ENCODE measurements at regions not wholly inside any gene's neighbourhood (a gene's known extent, or its start where the extent isn't known, plus 50 kb on each side); places are given as distances from the start of the nearest gene placed in this dataset.

GRCh38 chr17:70407506-70407905 is 238.2 kb downstream of the KCNJ2 start:
- peak; percentile 71 for DNase-seq (ENCODE audit: low read depth)
- TF ChIP-seq, protein P1, sequence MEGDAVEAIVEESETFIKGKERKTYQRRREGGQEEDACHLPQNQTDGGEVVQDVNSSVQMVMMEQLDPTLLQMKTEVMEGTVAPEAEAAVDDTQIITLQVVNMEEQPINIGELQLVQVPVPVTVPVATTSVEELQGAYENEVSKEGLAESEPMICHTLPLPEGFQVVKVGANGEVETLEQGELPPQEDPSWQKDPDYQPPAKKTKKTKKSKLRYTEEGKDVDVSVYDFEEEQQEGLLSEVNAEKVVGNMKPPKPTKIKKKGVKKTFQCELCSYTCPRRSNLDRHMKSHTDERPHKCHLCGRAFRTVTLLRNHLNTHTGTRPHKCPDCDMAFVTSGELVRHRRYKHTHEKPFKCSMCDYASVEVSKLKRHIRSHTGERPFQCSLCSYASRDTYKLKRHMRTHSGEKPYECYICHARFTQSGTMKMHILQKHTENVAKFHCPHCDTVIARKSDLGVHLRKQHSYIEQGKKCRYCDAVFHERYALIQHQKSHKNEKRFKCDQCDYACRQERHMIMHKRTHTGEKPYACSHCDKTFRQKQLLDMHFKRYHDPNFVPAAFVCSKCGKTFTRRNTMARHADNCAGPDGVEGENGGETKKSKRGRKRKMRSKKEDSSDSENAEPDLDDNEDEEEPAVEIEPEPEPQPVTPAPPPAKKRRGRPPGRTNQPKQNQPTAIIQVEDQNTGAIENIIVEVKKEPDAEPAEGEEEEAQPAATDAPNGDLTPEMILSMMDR (conservative IDR thresholded peaks at IDR 0.05; ENCODE audit: low read depth, low read length) = no peak
- no peak overlapping the region for H3K4me3 ChIP-seq (ENCODE audit: low read depth, low read length)

DNA sequence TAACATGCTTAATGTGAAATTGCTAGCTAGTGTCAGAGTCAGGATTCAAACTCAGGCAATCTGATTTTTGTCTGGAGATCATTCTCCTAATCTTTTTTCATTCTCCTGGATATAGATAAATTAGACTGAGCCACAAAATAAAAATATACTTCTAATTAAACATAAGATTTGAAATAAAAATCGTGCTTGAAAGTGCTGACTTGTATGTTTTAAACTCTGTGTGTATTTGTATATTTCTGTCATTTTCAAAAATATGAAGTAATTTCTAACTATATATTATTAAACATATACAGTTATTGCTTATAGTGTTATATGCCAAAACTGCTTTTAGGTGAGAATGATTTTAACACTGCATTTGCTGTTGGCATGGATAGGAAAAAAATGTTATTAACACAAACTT is 239.4 kb downstream of the KCNJ2 start:
- no peak overlapping the region for H3K4me3 ChIP-seq (ENCODE audit: low read depth, low read length)
- DNase-seq (ENCODE audit: low read depth) = no peak
- TF ChIP-seq, protein P1 (conservative IDR thresholded peaks at IDR 0.05; ENCODE audit: low read depth, low read length) = no peak

DNA sequence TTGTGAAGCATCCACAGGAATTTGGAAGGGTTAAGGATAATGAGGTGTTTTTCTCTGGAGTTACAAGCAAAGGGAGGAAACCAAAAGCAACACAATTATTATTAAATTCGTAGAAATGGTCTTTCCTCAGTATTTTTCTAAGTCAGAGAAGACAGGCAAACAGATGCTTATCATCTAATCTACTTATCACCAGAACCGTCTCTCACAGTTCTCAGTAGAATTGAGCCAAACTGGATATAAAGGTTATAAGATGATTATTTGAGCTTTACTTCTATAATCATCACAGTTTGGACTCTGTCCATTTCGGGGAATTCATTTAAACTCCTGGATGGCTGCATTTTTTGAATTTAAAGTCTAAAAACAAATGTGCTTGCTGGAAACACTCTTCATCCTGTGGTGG is 245.0 kb downstream of the KCNJ2 start:
- H3K4me3 ChIP-seq (ENCODE audit: low read depth, low read length) = no peak overlapping the region
- TF ChIP-seq, protein P1 (conservative IDR thresholded peaks at IDR 0.05; ENCODE audit: low read depth, low read length) = no peak
- DNase-seq (ENCODE audit: low read depth) = no peak

GRCh38 chr17:70420861-70421445 is 251.6 kb downstream of the KCNJ2 start:
- DNase-seq (ENCODE audit: low read depth) = no peak
- TF ChIP-seq, protein P1 (conservative IDR thresholded peaks at IDR 0.05; ENCODE audit: low read depth, low read length) = no peak
- H3K4me3 ChIP-seq (ENCODE audit: low read depth, low read length) = no peak overlapping the region

DNA sequence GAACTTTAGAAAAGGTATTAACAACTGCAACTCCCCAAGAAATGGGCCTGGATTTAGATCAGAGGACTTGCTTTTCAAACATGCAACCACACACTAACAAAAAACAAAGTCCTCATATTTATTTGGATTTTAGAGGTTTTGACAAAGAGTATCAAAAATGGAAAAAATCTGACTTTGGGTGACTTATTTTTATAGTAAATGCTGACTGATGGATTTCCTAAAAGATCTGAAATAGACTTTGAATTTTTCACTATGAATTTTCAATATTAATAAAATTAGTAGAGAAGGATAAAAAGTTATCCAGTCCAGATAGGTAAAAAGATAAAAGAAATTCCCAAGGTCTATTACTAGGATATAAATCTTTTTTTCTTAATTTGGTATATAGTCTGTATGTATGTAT is 253.5 kb downstream of the KCNJ2 start:
- TF ChIP-seq, protein P1 (conservative IDR thresholded peaks at IDR 0.05; ENCODE audit: low read depth, low read length) = no peak
- no peak overlapping the region for H3K4me3 ChIP-seq (ENCODE audit: low read depth, low read length)
- no peak for DNase-seq (ENCODE audit: low read depth)

DNA sequence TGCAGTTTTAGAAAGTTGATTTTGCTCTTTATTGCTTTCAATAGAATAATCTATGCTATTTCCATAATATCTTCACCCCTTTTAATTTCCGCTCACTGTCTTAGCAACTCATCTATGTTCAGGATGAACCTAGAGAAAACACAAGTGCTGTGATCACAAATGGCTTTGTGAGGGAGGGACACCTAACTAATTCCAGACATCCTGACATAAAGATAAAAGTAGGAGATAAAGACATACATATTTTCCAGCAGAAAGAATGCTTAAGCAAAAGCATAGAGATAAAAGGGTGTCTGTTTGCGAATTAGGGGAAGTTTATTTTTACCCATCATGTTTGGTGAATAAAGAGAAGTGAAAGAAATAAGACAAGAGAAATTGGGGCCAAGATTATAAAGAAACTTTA is 254.2 kb downstream of the KCNJ2 start:
- TF ChIP-seq, protein P1 (conservative IDR thresholded peaks at IDR 0.05; ENCODE audit: low read depth, low read length) = no peak
- H3K4me3 ChIP-seq (ENCODE audit: low read depth, low read length) = no peak overlapping the region
- no peak for DNase-seq (ENCODE audit: low read depth)

DNA sequence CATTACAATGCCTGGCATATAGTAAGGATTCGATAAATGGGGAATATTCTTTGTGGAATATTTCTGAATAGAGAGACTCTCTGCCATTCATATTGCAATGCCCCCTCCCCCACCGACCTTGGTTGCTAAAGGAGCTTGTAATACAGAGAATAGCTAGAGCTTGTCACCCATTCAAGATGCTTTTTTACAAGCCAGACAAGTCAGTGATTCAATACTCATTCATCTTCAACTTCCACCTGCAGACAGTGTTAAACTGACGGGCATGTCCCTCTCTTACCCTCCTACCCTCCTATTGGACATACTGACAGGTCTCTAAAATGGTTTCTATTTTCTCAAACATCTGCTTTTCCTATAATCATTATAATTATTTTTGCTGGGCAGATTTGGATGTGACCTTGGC is 257.4 kb downstream of the KCNJ2 start:
- no peak overlapping the region for H3K4me3 ChIP-seq (ENCODE audit: low read depth, low read length)
- TF ChIP-seq, protein P1 (conservative IDR thresholded peaks at IDR 0.05; ENCODE audit: low read depth, low read length) = no peak
- DNase-seq (ENCODE audit: low read depth) = no peak
